Ovary (tissue), 7 donors: ENCODE measurements at regions not wholly inside any gene's neighbourhood (a gene's known extent, or its start where the extent isn't known, plus 50 kb on each side); places are given as distances from the start of the nearest gene placed in this dataset.

Experiments
- DNase-seq, 5 donors: peaks; one replicate each; pipeline ENCODE4 v3.0.0-alpha.2; 2019 to 2020
- H3K27ac ChIP-seq, 2 donors: fragments of 200-600 bp; one replicate each; pipeline versions ENCODE4 v1.5.1 to v1.8.0; 2019 to 2022
- H3K27me3 ChIP-seq: fragments of 200-600 bp; one replicate; pipeline ENCODE4 v1.8.0; 2022
- H3K36me3 ChIP-seq: fragments of 200-600 bp; sonication (generic); one replicate; pipeline ENCODE4 v1.5.1; 2019
- H3K4me1 ChIP-seq: one replicate; pipeline ENCODE4 v1.8.1; 2013; ENCODE audit warnings: mild to moderate bottlenecking, moderate library complexity; ENCODE audit not compliant: insufficient read depth
- H3K4me3 ChIP-seq: fragments of 200-600 bp; sonication (generic); one replicate; pipeline ENCODE4 v1.5.1; 2017
- H3K9me3 ChIP-seq, 2 donors: fragments of 200-600 bp in 1 of 2; sonication (generic) in 1 of 2; one replicate each; pipeline versions ENCODE4 v1.5.1 to v1.8.1; 2013 to 2019; ENCODE audit warnings: mild to moderate bottlenecking in 1 of 2, moderate library complexity in 1 of 2
- EP300 ChIP-seq: sonication (generic); formaldehyde crosslinking; IDR thresholded peaks from one replicate; pipeline ENCODE4 v1.6.1; 2017; ENCODE audit warnings: antibody characterized with exemption
- POLR2A ChIP-seq: fragments of 450-650 bp; IDR thresholded peaks from one replicate; pipeline ENCODE4 v1.6.1; 2017; ENCODE audit warnings: antibody characterized with exemption, mild to moderate bottlenecking, moderate library complexity
- WGBS, 3 donors: extraction: QIAGEN DNeasy Blood & Tissue Kit in 1 of 3; methylation state at CpG; one replicate each; pipeline versions ENCODE4 v1.1.5 to v1.1.7; 2013 to 2017; 5-methylcytosine and 5-hydroxymethylcytosine counted together
- intact Hi-C, 4 donors: fragments of 100-400 bp; cut with DNase I; formaldehyde crosslinking; loops; one replicate each; pipeline versions ENCODE4 v1.11.0 to v1.15.1; 2022 to 2023
- TF ChIP-seq, protein P1 (sequence below), 3 donors: fragments of 450-650 bp in 2 of 3; fragments of 200-600 bp in 1 of 3; IDR thresholded peaks; one replicate each; pipeline versions ENCODE4 v1.5.1 to v1.8.0; 2016 to 2022; ENCODE audit warnings: antibody characterized with exemption in 3 of 3, mild to moderate bottlenecking in 1 of 3
- donor health status: DM: no; HTN: no; CAD: no; lungs with moderate emphysema.
- donor health status: DM: no; HTN: no; CAD: no.
- donor health status: Bipolar disorder and iron deficiency.
- donor health status: DM: no; HTN: no; CAD: no.
- donor health status: DM: yes; HTN: yes; CAD: no.

DNA sequence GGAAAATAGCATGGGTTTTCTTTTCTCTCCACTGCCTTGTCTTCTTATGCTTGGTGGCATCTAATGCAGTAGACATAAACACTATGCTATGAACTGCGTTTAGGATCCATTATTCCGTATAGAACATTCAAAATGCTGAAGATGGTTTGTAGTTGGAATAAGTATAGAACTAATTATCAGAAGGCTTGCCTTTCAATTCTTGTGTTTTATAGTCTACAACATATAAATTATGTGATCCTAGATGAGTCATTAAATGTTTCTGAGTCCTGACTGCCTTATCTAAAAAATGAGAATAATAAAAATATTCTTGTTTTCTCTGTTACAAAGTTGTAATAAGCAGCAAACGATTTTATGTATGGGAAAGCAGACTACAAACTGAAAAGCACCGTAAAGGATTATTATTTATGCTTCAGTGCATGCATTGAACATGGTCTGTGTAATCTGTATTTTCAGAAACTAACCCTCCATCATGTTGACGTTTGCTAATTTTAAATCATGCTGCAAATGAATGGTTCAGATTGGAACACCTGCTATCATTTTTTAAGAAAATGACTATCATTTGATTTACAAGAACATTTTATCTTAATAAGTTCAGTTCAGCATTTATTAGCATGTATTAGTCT is 335.9 kb upstream of the AADAT start:
- Histone ChIP-seq H3K27ac (no peak overlapping the region), H3K4me1 (no peaks in the 10 kb centered on the region), H3K4me3 (no peak overlapping the region), H3K9me3 (no peaks in the 10 kb centered on the region), H3K27me3 (no peaks in the 10 kb centered on the region), H3K36me3 (no peaks in the 10 kb centered on the region)
- intact Hi-C loops = no loop called here
- WGBS, 3 donors = 55 to 67% (median 62%) methylated on average over 5 of the region's 5 CpGs
- TF ChIP-seq EP300 (no peak), POLR2A (no peak)
- TF ChIP-seq, protein P1, sequence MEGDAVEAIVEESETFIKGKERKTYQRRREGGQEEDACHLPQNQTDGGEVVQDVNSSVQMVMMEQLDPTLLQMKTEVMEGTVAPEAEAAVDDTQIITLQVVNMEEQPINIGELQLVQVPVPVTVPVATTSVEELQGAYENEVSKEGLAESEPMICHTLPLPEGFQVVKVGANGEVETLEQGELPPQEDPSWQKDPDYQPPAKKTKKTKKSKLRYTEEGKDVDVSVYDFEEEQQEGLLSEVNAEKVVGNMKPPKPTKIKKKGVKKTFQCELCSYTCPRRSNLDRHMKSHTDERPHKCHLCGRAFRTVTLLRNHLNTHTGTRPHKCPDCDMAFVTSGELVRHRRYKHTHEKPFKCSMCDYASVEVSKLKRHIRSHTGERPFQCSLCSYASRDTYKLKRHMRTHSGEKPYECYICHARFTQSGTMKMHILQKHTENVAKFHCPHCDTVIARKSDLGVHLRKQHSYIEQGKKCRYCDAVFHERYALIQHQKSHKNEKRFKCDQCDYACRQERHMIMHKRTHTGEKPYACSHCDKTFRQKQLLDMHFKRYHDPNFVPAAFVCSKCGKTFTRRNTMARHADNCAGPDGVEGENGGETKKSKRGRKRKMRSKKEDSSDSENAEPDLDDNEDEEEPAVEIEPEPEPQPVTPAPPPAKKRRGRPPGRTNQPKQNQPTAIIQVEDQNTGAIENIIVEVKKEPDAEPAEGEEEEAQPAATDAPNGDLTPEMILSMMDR (IDR thresholded peaks at IDR 0.05) = no peak
- DNase-seq = no peak

DNA sequence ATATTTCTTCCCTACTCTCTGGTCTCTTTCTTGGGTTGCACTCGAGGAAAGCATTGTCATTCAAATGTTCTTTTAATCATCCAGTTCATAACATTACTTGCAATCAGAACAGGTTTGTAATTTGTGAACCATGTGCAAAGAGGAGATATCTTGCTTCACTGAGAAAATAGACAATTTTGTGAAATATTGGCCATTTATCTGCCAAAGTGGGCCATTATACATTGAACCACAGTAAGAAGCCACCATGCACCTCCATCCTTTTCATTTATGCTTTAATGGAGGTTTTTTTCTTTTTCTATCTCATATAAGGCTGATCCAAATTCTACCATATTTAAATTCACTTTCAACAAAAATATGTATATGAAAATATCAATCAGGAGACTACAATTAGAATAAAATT is 335.3 kb upstream of the AADAT start:
- Histone ChIP-seq H3K27ac (no peak overlapping the region), H3K27me3 (no peaks in the 10 kb centered on the region), H3K4me3 (no peak overlapping the region), H3K36me3 (no peaks in the 10 kb centered on the region), H3K4me1 (no peaks in the 10 kb centered on the region), H3K9me3 (no peaks in the 10 kb centered on the region)
- intact Hi-C loops = no loop called here
- 75 to 83% (median 83%) methylated on average over 1 of the region's 1 CpG for WGBS, 3 donors
- TF ChIP-seq EP300 (no peak), POLR2A (no peak)
- TF ChIP-seq, protein P1 (IDR thresholded peaks at IDR 0.05) = no peak
- DNase-seq = no peak

DNA sequence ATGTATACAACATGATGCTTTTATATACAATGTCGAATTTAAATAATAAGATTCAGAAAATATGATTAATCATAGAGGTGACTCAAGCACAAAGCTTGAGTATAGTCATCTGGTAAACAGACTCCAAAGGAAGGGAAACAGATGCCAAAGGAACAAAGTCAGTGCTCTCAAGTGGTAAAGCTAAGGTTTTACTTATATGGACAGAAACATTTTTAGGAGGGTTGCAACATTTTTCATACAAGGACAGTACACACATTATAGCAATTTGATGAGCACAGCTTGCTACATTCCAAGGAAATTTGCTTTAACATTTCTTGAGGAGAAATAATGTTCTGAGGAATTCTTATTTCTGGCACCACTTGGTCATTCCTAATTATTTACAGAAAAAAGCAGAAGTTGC is 333.4 kb upstream of the AADAT start:
- WGBS, 3 donors = 76 to 89% (median 84%) methylated on average over 1 of the region's 1 CpG
- intact Hi-C loops = no loop called here
- TF ChIP-seq, protein P1 (IDR thresholded peaks at IDR 0.05) = no peak
- TF ChIP-seq POLR2A (no peak), EP300 (no peak)

DNA sequence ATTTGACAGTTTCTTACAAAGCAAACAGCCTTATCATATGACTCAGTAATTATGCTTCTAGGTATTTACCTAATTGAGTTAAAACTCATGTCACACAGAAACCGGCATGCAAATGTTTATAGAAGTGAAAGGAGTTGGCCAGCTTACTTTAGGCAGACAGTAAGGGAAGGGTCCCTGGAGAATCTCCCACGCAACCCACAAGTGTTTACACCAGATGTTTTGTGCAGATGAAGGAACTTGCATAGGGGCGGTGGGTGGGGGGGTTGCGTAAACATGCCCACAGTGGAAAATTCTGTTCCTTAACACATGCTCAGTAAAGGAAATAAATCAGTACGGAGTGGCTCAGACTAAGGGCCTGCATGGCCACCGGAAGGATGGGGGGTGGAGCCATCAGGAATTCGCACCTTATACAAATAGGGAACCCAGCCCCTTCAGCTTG is 330.5 kb upstream of the AADAT start:
- 54 to 68% (median 54%) methylated on average over 7 of the region's 7 CpGs for WGBS, 3 donors
- TF ChIP-seq POLR2A = no peak
- TF ChIP-seq EP300 = no peak
- intact Hi-C loops = no loop called here
- H3K27me3 ChIP-seq = no peaks in the 10 kb centered on the region
- no peak for DNase-seq
- no peak overlapping the region for H3K27ac ChIP-seq
- no peaks in the 10 kb centered on the region for H3K9me3 ChIP-seq
- no peak overlapping the region for H3K4me3 ChIP-seq
- no peaks in the 10 kb centered on the region for H3K4me1 ChIP-seq
- H3K36me3 ChIP-seq = no peaks in the 10 kb centered on the region

More for the DNA sequence above, 333.4 kb upstream of the AADAT start:
- H3K4me1 ChIP-seq = no peaks in the 10 kb centered on the region
- no peaks in the 10 kb centered on the region for H3K36me3 ChIP-seq
- no peaks in the 10 kb centered on the region for H3K9me3 ChIP-seq
- H3K27me3 ChIP-seq = no peaks in the 10 kb centered on the region
- H3K27ac ChIP-seq = no peak overlapping the region
- H3K4me3 ChIP-seq = no peak overlapping the region
- no peak for DNase-seq

DNA sequence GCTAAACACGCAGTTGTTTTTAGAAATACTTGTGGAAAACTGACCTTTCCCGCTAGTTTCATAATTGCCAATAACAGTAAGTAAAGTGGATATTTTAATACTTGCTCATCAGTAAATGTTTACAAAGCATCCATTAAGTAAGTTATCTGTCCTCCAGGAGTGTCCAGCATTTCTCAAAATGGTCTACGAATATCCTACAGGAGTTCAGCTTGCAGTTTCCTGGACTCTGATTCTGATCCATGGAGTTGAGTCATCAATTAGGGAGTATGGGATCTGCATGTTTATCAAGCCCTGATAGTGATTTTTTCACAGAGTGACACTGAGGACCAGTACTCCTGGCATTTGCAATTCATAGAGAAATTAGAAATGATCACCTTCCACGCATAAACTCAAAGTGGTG is 325.2 kb upstream of the AADAT start:
- H3K27ac ChIP-seq = no peak overlapping the region
- H3K4me3 ChIP-seq = no peak overlapping the region
- no peak for DNase-seq
- intact Hi-C loops = no loop called here
- no peak for TF ChIP-seq POLR2A
- TF ChIP-seq, protein P1 (IDR thresholded peaks at IDR 0.05) = no peak
- no peak for TF ChIP-seq EP300
- H3K36me3 ChIP-seq = no peaks in the 10 kb centered on the region
- no peaks in the 10 kb centered on the region for H3K9me3 ChIP-seq
- 56 to 80% (median 62%) methylated on average over 4 of the region's 4 CpGs for WGBS, 3 donors
- H3K27me3 ChIP-seq = no peaks in the 10 kb centered on the region
- no peaks in the 10 kb centered on the region for H3K4me1 ChIP-seq
